Activated CD4-positive, alpha-beta T cell treated with anti-CD3 and anti-CD28 coated beads, Interleukin-2, amount 10 ng/mL, durations not matched to agents 24 days and 14 days (primary cell): ENCODE measurements at regions not wholly inside any gene's neighbourhood (a gene's known extent, or its start where the extent isn't known, plus 50 kb on each side); places are given as distances from the start of the nearest gene placed in this dataset.

ENCODE experiments used
- DNase-seq: peaks from one replicate; pipeline ENCODE4 v3.0.0; 2022
- H3K27ac Mint-ChIP-seq: one replicate; pipeline ENCODE4 v1.8.0; 2022; ENCODE audit warnings: mild to moderate bottlenecking, mixed read lengths
- H3K27me3 Mint-ChIP-seq: one replicate; pipeline ENCODE4 v1.8.0; 2022; ENCODE audit warnings: mixed read lengths
- H3K36me3 Mint-ChIP-seq: one replicate; pipeline ENCODE4 v1.8.0; 2022; ENCODE audit warnings: low read depth, mild to moderate bottlenecking, mixed read lengths
- H3K4me1 Mint-ChIP-seq: one replicate; pipeline ENCODE4 v1.8.0; 2021; ENCODE audit warnings: mixed read lengths
- H3K4me3 Mint-ChIP-seq: one replicate; pipeline ENCODE4 v1.8.0; 2022; ENCODE audit warnings: mild to moderate bottlenecking, moderate library complexity, mixed read lengths
- H3K9me3 Mint-ChIP-seq: one replicate; pipeline ENCODE4 v1.8.0; 2021; ENCODE audit warnings: mixed read lengths
- intact Hi-C: fragments of 100-400 bp; cut with micrococcal nuclease; formaldehyde crosslinking; loops from one replicate; pipeline ENCODE4 v1.15.1; 2023

DNA sequence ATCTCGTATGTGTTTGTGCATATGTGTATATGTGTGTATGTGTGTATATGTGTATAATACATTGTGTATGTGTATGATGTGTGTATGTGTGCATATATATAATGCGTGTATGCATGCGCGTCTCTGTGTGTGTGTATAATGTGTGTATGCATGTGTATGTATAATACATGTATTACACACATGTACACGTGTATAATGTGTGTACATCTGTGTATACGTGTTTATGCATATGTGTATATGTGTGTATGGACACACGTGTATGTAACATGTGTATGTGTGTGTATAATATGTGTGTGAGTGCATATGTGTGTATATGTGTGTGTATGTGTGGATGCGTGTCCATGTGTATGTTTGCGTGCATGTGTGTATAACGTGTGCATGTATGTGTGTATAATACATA lies 433.7 kb upstream of the RBFOX1 start:
- Mint-ChIP-seq H3K4me3 (no peak overlapping the region), H3K27me3 (no peaks in the 10 kb centered on the region), H3K27ac (no peak overlapping the region), H3K9me3 (peaks cover 24% of the 10 kb centered on the region), H3K4me1 (no peaks in the 10 kb centered on the region), H3K36me3 (no peaks in the 10 kb centered on the region)
- intact Hi-C loops: no loop called here
- no peak for DNase-seq

DNA sequence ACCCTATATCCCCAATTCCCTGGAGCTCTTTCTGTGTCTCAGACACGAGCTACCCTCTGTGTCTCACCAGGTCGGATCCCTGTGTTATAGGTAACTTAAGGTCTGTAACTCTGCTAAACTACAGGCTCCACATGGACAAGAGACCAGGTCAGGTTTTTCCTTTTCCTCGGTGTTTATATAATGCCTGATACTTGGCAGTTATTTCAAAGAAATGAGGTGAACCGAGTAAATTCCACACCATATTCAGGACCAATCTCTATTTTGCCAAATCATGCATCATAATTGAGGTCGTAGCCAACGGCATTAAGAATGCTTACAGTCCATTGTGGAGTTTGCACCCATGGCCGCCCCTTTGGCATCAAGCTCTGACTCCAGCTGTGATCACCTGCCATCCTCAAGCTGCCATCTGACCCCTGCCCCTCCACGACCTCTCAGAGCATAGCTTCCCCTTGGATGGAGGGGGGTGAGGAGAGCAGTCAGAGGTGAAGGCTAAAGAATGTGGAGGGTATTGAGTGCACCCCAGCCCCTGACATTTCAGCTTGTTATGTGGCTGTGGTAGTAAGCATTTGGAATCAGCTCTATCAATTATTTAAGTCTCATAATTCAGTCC lies 434.7 kb upstream of the RBFOX1 start:
- no peak overlapping the region for H3K27ac Mint-ChIP-seq
- H3K9me3 Mint-ChIP-seq: peaks cover 21% of the 10 kb centered on the region
- H3K4me3 Mint-ChIP-seq: no peak overlapping the region
- no peaks in the 10 kb centered on the region for H3K27me3 Mint-ChIP-seq
- intact Hi-C loops: no loop called here
- no peaks in the 10 kb centered on the region for H3K36me3 Mint-ChIP-seq
- DNase-seq: no peak
- H3K4me1 Mint-ChIP-seq: no peaks in the 10 kb centered on the region

DNA sequence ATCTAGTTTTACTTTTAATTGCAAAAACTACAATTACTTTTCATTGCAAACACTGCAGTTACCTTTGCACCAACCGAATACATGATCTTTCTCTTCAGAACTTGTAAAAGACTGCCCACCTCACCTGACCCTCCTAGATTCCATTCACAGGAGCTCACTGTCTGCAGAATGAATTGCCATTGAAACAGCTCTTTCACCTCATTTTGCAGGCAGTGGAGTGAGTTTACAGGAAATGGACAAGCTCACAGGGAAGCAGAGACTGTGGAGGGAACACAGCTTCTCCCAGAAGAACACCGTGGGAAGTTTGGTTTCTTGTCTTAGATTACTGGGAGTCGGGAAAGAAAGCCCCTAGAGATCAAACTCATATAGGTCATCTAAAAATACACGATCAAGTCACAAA lies 439.7 kb upstream of the RBFOX1 start:
- Mint-ChIP-seq H3K27me3 (no peaks in the 10 kb centered on the region), H3K36me3 (no peaks in the 10 kb centered on the region), H3K4me3 (no peak overlapping the region), H3K27ac (no peak overlapping the region), H3K9me3 (peaks cover 12% of the 10 kb centered on the region), H3K4me1 (no peaks in the 10 kb centered on the region)
- DNase-seq: no peak
- intact Hi-C loops: no loop called here

DNA sequence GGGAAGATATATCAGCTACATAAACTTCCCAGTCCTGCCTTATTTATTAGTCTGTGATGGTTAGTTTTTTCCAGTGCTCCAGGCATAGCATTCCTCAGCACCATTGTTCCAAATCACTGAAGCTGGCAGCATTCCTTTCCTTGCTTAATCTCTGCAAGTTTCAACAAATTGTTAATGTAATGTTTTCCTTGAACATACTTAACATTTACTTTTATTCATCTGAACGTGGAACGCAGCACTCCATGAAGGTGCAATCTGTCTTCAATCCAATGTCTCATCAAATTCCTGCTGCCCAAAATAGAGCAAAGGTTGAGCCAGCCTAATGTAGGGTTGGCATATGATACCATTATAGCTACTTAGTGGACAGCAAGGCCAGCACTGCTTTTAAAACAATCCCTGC lies 441.1 kb upstream of the RBFOX1 start:
- no peak for DNase-seq
- no peaks in the 10 kb centered on the region for H3K36me3 Mint-ChIP-seq
- H3K27me3 Mint-ChIP-seq: no peaks in the 10 kb centered on the region
- no peak overlapping the region for H3K4me3 Mint-ChIP-seq
- intact Hi-C loops: no loop called here
- H3K4me1 Mint-ChIP-seq: no peaks in the 10 kb centered on the region
- peaks cover 12% of the 10 kb centered on the region for H3K9me3 Mint-ChIP-seq
- no peak overlapping the region for H3K27ac Mint-ChIP-seq

DNA sequence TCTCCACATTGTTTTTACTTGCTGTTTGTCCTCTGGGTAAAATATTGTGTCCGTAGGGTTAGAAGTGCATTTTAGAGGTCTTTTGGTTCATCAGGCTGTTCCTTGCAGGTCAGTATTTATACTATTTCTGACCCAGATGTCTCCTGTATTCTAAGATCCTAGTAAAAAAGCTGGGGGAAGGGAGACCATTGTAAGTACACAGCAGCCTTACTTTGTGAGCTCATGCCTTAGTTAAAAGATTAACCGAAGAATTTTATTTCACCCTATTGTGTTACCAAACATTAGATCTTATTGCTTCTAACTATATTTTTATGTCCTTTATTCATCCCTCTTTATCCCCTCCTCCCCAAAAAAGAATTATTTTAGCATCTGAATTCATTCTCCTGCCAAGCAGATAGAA lies 444.1 kb upstream of the RBFOX1 start:
- intact Hi-C loops: no loop called here
- no peak for DNase-seq
- Mint-ChIP-seq H3K4me3 (no peak overlapping the region), H3K9me3 (peaks cover 10% of the 10 kb centered on the region), H3K36me3 (no peaks in the 10 kb centered on the region), H3K27me3 (no peaks in the 10 kb centered on the region), H3K27ac (no peak overlapping the region), H3K4me1 (no peaks in the 10 kb centered on the region)

DNA sequence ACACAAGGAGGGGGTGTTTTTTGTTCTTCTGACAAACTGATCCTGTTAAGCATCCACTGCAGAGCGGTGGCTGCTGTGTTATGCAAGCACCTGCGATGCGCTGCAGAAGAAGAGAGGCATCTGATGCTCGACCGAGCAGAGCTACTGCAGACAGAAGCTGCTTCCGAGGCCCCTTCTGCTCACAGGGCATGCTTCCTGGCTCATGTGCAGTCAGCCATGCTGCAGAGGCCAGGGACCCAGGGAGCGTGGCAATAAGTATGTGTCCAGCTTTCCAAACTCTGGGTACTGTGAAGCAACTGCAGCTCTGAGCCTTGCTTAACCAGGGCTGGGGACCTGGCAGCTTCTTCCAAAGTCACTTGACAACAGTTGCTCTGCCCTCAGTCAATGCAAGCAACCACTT lies 448.6 kb upstream of the RBFOX1 start:
- Mint-ChIP-seq H3K27me3 (no peaks in the 10 kb centered on the region), H3K4me1 (no peaks in the 10 kb centered on the region), H3K36me3 (no peaks in the 10 kb centered on the region), H3K4me3 (no peak overlapping the region), H3K9me3 (peaks cover 4% of the 10 kb centered on the region), H3K27ac (no peak overlapping the region)
- intact Hi-C loops: no loop called here
- no peak for DNase-seq

DNA sequence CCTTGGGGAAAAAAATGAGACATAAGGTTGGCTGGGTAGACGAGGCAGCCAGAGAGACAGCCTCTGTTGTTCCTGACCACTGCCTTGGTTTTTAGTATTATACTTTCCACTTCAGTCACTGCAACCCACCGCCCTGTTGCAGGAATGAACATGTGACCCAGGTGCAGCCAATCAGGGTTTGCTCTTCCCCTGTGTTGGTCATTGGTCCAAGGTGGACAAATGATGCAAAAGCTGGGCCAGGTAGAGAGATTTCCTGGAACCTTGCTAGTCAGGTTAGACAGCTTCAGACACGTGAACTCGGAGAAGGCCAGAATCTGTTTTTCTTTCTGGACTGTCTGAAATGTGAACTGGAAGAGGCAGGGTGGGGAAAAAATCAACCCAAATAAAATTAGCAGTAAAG lies 452.4 kb upstream of the RBFOX1 start:
- H3K9me3 Mint-ChIP-seq: no peaks in the 10 kb centered on the region
- no peaks in the 10 kb centered on the region for H3K36me3 Mint-ChIP-seq
- no peaks in the 10 kb centered on the region for H3K27me3 Mint-ChIP-seq
- H3K27ac Mint-ChIP-seq: no peak overlapping the region
- no peaks in the 10 kb centered on the region for H3K4me1 Mint-ChIP-seq
- no peak overlapping the region for H3K4me3 Mint-ChIP-seq
- intact Hi-C loops: no loop called here
- no peak for DNase-seq

DNA sequence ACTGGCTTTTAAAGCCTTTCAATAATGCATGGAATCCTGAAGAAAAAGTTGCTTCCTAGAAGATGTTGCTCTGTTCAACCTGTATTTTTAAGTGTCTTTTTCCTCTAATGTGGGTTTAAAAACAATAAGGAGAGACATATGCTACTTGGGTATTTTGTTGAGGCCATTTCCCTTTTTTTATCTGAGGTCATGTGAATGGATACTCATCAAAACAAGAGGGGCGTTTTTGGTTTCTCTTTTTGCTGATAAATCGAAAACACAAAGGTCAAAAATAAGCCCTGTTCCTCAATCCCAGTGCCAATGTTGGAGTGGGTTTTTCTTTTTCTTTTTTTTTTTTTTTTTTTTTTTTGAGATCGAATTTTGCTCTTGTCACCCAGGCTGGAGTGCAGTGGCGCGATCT lies 468.0 kb upstream of the RBFOX1 start:
- intact Hi-C loops: no loop called here
- no peak for DNase-seq
- Mint-ChIP-seq H3K27me3 (no peaks in the 10 kb centered on the region), H3K36me3 (no peaks in the 10 kb centered on the region), H3K4me3 (no peak overlapping the region), H3K27ac (no peak overlapping the region), H3K4me1 (no peaks in the 10 kb centered on the region), H3K9me3 (peaks cover 9% of the 10 kb centered on the region)

DNA sequence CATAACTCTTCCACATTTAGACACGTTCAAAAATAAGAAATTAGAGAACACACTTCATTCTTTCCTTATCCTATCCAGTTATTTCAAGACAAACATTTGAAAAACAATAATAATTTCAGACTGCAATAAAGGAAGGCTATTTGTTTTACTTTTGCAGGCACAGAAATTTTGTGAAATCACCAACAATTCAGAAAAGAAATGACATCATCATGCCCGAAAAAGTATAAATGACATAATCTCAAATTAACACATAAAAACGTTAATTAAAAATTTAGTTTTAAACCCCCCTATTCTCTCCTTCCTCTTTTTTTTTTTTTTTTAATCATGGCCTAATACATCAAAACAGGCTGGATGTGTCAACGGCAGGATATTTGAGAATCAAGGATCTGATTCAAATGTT lies 468.4 kb upstream of the RBFOX1 start:
- Mint-ChIP-seq H3K27ac (no peak overlapping the region), H3K27me3 (no peaks in the 10 kb centered on the region), H3K36me3 (no peaks in the 10 kb centered on the region), H3K9me3 (peaks cover 9% of the 10 kb centered on the region), H3K4me1 (no peaks in the 10 kb centered on the region), H3K4me3 (no peak overlapping the region)
- intact Hi-C loops: no loop called here
- no peak for DNase-seq

DNA sequence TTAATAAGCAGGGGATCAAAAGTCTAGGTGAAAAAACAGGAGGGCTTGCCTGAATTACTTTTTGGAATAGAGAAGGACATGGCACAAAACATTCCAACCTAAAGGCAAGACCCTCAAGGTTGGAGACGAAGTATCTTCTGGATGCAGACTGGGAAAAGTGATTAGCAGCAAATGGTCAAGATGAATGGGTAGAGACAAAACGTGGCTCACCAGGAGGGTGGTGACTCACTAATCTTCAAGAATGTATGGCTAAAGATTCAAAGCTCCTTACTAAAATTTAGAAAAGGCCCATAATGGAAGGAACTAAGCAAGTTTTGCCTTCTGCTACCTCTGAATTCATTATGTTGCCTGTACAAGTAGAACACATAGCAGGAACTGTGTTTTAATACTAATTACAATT lies 469.5 kb upstream of the RBFOX1 start:
- H3K27ac Mint-ChIP-seq: no peak overlapping the region
- H3K4me1 Mint-ChIP-seq: no peaks in the 10 kb centered on the region
- H3K36me3 Mint-ChIP-seq: no peaks in the 10 kb centered on the region
- DNase-seq: no peak
- H3K9me3 Mint-ChIP-seq: peaks cover 9% of the 10 kb centered on the region
- intact Hi-C loops: no loop called here
- H3K4me3 Mint-ChIP-seq: no peak overlapping the region
- no peaks in the 10 kb centered on the region for H3K27me3 Mint-ChIP-seq

DNA sequence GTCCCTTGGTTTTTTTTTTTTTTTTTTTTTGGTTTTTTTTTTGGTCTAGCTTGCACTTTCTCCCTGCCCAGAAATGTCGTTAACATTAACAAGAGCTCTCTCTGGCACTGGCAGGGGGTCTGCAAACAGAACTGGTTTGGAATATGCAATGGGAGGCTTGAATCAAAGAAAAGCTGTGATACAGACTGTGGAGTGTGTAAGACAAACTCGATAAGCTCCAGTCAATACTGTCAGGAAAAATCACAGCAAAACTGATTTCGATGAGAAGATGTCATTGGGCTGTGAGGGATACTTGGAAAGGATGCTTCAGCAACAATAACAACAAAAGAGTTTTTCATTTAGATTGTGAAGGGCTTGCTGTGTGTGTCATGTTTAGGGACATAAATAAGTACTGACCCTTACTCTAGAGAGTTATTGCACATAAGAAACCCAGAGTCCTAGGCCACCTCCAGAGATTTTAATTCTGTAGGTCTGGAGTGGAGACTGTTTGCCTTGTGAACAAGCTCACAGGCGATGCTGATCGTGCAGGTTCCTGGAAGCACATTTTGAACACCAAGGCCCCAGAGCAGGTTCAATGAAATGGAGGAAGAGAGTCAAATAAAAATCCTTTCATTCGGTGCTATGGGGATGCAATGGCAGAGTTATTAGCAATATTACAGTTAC lies 470.7 kb upstream of the RBFOX1 start:
- H3K4me1 Mint-ChIP-seq: no peaks in the 10 kb centered on the region
- DNase-seq: no peak
- intact Hi-C loops: no loop called here
- H3K36me3 Mint-ChIP-seq: no peaks in the 10 kb centered on the region
- no peaks in the 10 kb centered on the region for H3K27me3 Mint-ChIP-seq
- H3K27ac Mint-ChIP-seq: no peak overlapping the region
- no peak overlapping the region for H3K4me3 Mint-ChIP-seq
- peaks cover 9% of the 10 kb centered on the region for H3K9me3 Mint-ChIP-seq

DNA sequence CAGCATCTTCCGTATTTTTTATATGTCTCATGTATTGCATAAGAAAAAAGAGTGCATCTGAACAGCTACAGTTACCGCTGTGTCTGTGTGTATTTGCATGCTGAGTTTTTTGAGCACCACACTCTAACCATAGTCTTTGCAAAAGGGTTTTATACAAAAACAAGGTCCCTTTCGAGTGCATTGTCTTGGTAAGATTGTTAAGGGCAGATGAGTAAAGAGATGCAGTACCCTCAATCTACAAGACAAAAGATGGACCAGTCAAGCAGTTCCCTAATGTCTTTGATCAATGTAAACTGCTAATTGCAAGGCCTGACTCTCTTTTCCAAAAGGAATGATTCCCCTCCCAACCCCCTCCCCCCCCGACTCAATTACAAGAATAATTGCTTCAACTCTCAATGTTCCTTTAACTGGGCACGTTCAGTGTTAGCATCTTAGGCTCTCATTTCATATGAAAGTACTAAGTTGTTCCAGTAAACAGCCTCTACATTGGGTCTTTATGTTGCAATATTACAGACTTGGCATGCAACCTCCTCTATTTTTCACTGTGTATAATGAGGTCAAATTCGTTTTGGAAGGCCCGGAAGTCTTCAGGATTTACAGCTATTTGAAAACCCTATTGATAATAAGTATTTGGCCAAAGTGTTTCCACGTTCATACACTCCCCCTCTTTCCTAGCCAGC lies 471.4 kb upstream of the RBFOX1 start:
- DNase-seq: no peak
- Mint-ChIP-seq H3K4me3 (no peak overlapping the region), H3K9me3 (peaks cover 9% of the 10 kb centered on the region), H3K36me3 (no peaks in the 10 kb centered on the region), H3K4me1 (no peaks in the 10 kb centered on the region), H3K27ac (no peak overlapping the region), H3K27me3 (no peaks in the 10 kb centered on the region)
- intact Hi-C loops: no loop called here

DNA sequence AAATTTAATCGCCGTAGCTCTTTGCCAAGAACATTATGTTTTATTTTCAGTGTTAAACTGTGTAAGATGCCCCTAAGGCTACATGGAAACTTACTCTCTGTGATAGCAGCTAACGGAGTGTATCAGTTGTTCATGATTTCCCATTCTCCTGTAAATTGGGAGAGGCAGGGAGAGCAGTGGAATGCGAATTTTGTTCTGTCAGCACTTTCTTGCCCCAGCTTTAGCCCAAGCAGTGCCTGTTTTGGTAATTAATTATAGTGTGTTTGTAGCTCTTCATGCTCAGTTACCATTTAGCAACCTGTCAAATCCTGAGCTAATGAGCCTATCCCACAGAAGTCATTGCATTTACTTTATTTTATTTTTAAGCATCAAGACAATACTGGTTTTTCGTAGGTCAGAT lies 475.1 kb upstream of the RBFOX1 start:
- Mint-ChIP-seq H3K27ac (no peak overlapping the region), H3K9me3 (peaks cover 5% of the 10 kb centered on the region), H3K4me1 (no peaks in the 10 kb centered on the region), H3K27me3 (no peaks in the 10 kb centered on the region), H3K36me3 (no peaks in the 10 kb centered on the region), H3K4me3 (no peak overlapping the region)
- intact Hi-C loops: no loop called here
- DNase-seq: no peak

DNA sequence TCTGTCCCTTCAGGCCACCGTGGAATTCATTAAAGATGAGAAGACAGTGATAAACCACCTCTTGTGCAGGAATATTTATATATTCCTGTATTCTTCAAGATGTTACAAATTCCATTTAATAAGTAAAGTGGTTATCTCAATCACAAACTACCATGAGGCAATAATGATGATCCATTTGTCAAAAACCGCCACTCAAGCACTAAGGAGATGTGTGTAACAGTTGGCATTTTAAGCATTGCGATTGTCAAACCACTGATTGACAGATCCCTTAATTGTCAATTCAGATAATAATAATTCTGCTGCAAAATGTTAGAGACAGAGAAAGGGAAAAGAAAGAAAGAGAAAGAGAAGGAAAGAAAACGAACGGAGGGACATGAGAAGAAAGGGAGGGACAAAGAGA lies 476.1 kb upstream of the RBFOX1 start:
- Mint-ChIP-seq H3K9me3 (peaks cover 11% of the 10 kb centered on the region), H3K4me3 (no peak overlapping the region), H3K27ac (no peak overlapping the region), H3K27me3 (no peaks in the 10 kb centered on the region), H3K4me1 (no peaks in the 10 kb centered on the region), H3K36me3 (no peaks in the 10 kb centered on the region)
- no peak for DNase-seq
- intact Hi-C loops: no loop called here

DNA sequence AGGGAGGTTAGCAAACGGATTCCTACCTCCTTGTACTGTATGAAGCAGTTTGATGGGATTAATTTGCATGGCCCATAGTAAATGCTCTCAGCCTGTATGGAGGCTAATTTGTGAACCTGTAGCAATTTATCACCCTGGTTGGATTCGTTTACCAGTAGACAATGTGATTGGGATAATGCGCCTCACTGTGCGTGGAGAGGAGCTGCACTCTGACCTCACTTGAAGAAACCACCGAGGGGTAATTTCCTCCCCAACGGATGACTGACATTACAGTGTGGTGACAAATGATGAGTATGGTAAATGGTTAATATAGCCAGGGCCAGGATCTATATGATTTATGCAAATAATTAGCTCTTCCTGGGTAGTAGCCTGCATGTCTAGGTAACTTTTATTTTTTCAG lies 479.1 kb upstream of the RBFOX1 start:
- intact Hi-C loops: no loop called here
- no peak for DNase-seq
- Mint-ChIP-seq H3K4me1 (no peaks in the 10 kb centered on the region), H3K27me3 (no peaks in the 10 kb centered on the region), H3K9me3 (peaks cover 14% of the 10 kb centered on the region), H3K27ac (no peak overlapping the region), H3K36me3 (no peaks in the 10 kb centered on the region), H3K4me3 (no peak overlapping the region)
